Fibroblast of the aortic adventitia (primary cell): ENCODE measurements at regions not wholly inside any gene's neighbourhood (a gene's known extent, or its start where the extent isn't known, plus 50 kb on each side); places are given as distances from the start of the nearest gene placed in this dataset.

Experiments
- DNase-seq: peaks from one replicate; pipeline ENCODE4 v3.0.0-alpha.2; 2010; ENCODE audit warnings: low read depth
- H3K4me3 ChIP-seq: 2 replicates; pipeline ENCODE4 v1.5.1; 2011; ENCODE audit warnings: low read depth, mild to moderate bottlenecking, control low read depth, low read length, moderate library complexity
- CTCF ChIP-seq: IDR thresholded peaks from 2 replicates; pipeline ENCODE4 v1.5.1; 2011; ENCODE audit warnings: mild to moderate bottlenecking, low read length, control low read depth, inconsistent platforms; ENCODE audit not compliant: insufficient read depth

- TF ChIP-seq CTCF: no peak
- no peak overlapping the region for H3K4me3 ChIP-seq
- DNase-seq: no peak
These were observed 207.1 kb downstream of the KATNAL1 start for GRCh38 chr13:30100226-30100625.

- TF ChIP-seq CTCF: no peak
- DNase-seq: no peak
These were observed 209.7 kb downstream of the KATNAL1 start for GRCh38 chr13:30097701-30098100.

GRCh38 chr13:30097089-30097488 is 210.3 kb downstream of the KATNAL1 start:
- no peak overlapping the region for H3K4me3 ChIP-seq
- no peak for DNase-seq
- no peak for TF ChIP-seq CTCF

More at GRCh38 chr13:30097701-30098100, 209.7 kb downstream of the KATNAL1 start:
- no peak overlapping the region for H3K4me3 ChIP-seq

- no peak overlapping the region for H3K4me3 ChIP-seq
- TF ChIP-seq CTCF: no peak
- DNase-seq: no peak
These were observed 213.3 kb downstream of the KATNAL1 start for GRCh38 chr13:30094015-30094414.

GRCh38 chr13:30093236-30093635 is 214.1 kb downstream of the KATNAL1 start:
- TF ChIP-seq CTCF: no peak

GRCh38 chr13:30091691-30092090 is 215.7 kb downstream of the KATNAL1 start:
- no peak for TF ChIP-seq CTCF
- H3K4me3 ChIP-seq: no peak overlapping the region
- DNase-seq: no peak

More at GRCh38 chr13:30093236-30093635, 214.1 kb downstream of the KATNAL1 start:
- H3K4me3 ChIP-seq: no peak overlapping the region
- DNase-seq: no peak

- DNase-seq: no peak
- no peak for TF ChIP-seq CTCF
- H3K4me3 ChIP-seq: no peak overlapping the region
These were observed 216.3 kb downstream of the KATNAL1 start for GRCh38 chr13:30091035-30091434.
